Left cardiac atrium (tissue), 4 donors: ENCODE measurements at regions not wholly inside any gene's neighbourhood (a gene's known extent, or its start where the extent isn't known, plus 50 kb on each side); places are given as distances from the start of the nearest gene placed in this dataset.

ENCODE experiments used
- ATAC-seq, 2 donors: fragments of 200-7000 bp; cut with Tn5 transposase; one replicate each; pipeline ENCODE4 v1.9.1; 2020; ENCODE audit warnings: mild to moderate bottlenecking in 2 of 2, moderate library complexity in 2 of 2
- DNase-seq: peaks from one replicate; pipeline ENCODE4 v3.0.0-alpha.2; 2020
- intact Hi-C, 2 donors: fragments of 100-400 bp; cut with DNase I; formaldehyde crosslinking; loops; one replicate each; pipeline versions ENCODE4 v1.14.1 to v1.15.1; 2022 to 2023
- donor health status: DM: no; HTN: yes; CAD: no.
- donor health status: DM: no; HTN: yes; CAD: no; lungs with severe emphysema.
- donor health status: DM: yes; HTN: yes; CAD: no.
- donor health status: Dilated cardiomyopathy.

- DNase-seq (no peak), ATAC-seq (no peak)
- intact Hi-C loops = no loop called here
Observed at GRCh38 chr17:12507026-12507595, 158.6 kb upstream of the MYOCD start.

DNA sequence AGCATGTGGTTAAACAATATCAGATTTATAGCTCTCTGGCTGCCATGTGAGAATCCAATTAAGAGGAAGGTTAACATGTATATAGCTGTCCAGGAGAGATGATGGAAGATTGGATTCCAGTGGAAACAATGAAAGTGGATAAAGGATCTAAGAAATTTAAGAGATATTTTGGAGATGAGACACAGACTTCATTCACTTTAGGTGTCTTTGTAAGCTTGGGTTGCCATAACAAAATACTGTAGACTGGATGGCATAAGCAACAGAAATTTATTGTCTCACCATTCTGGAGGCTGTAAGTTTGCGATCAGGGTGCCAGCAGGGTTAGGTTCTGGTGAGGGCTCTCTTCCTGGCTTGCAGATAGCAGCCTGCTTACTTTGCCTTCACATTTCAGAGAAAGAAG is 155.9 kb upstream of the MYOCD start:
- no peak for ATAC-seq
- no peak for DNase-seq
- intact Hi-C loops = no loop called here

DNA sequence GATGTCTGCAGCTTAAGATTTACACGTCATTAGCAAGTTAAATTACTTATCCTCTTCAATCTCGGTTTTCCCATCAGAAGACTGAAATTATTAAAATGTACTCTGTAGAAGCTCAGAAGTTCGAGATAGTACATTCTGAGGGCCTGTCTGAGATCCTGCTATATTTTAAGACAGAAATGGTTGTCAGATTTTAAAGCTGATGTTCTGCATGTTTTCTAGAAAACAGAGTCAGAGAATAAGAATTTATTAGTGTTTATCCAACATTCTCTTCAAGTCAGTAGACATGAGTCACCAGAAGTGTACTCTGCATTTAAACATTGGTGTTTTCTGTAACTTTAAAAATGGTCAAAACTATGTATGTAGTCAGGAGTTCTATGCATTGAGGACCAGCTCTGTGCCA is 155.2 kb upstream of the MYOCD start:
- no peak for DNase-seq
- intact Hi-C loops = no loop called here
- peak in 1 of 2 donors; percentile 29 for ATAC-seq

GRCh38 chr17:12512694-12513355 is 152.9 kb upstream of the MYOCD start:
- intact Hi-C loops = no loop called here
- no peak for DNase-seq
- no peak for ATAC-seq

DNA sequence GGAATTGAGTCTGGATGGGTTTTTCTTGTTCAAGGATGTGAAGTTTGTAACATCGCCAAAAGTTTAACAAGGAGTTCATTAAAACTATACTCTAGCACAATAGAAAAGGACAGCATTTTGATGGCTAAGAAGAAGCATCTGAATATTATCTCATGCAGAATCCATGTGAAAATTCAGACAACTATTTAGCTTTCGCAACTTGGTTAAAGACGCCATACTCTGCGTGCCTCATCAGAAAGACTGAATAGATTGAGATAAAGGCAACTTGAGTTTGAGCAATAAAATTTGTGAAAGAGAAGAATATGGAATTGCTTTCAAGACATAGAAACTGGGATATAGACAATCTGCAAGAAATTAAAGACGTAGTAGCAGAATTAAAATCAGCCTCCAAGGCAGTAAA is 151.1 kb upstream of the MYOCD start:
- ATAC-seq (no peak), DNase-seq (no peak)
- intact Hi-C loops = no loop called here

DNA sequence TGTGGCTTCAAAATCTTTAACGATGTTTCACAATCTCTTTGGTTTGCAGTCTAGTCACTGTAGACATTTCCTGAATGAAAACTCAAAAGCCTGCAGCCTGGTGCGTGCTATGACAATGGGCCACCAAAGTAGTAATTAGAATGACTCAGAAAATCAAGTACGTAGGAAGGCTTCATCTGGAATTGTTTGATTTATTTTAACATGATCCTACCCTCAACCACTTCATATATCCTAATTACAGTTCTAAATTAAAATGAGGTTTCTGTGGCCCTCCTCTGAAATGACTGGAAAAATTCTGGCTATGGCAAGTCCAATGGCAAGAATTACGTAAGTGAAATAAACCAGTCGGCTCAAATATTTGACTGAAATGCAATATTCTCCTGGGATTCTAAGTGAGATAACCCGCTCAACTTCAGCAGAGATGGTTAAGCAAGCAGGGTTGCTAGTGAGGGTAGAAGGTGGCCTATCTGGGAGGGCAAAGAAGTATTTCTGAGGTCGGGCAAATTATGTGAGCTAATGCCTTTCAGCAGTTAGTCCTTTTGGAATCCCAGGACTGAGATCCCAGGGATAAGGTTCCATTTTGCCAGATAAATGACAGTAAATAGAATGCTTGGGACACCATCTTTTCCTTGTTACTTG is 145.6 kb upstream of the MYOCD start:
- ATAC-seq (no peak), DNase-seq (no peak)
- intact Hi-C loops = no loop called here

- intact Hi-C loops = no loop called here
- DNase-seq (no peak), ATAC-seq (no peak)
Observed at GRCh38 chr17:12521416-12521815, 144.3 kb upstream of the MYOCD start.

- DNase-seq (no peak), ATAC-seq (no peak)
- intact Hi-C loops = no loop called here
Observed at GRCh38 chr17:12522336-12522735, 143.4 kb upstream of the MYOCD start.

- intact Hi-C loops = no loop called here
- ATAC-seq = peak; percentile 41 to 50
- peak; percentile 28 for DNase-seq
Observed at GRCh38 chr17:12522743-12523183, 142.9 kb upstream of the MYOCD start.

- ATAC-seq = no peak
- DNase-seq = no peak
Observed at GRCh38 chr17:12523244-12523643, 142.4 kb upstream of the MYOCD start.

DNA sequence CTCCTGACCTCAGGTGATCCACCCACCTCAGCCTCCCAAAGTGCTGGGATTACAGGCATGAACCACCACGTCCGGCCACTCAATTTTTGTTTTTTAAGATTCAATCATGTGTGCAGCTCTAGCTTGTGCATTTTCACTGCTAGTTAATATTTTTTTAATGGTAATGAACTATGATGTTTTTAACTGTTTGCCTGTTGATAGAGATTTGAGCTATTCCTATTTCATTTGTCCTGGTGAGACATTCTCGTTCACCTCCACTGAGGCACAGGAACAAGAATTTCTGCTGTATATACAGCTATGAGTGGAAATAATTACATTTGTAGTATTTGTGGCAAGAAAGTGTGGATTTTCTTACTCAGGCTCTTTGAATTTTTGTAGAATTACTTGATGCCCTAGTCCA is 137.7 kb upstream of the MYOCD start:
- no peak for ATAC-seq
- no peak for DNase-seq
- intact Hi-C loops = no loop called here

More at GRCh38 chr17:12523244-12523643, 142.4 kb upstream of the MYOCD start:
- intact Hi-C loops = no loop called here

DNA sequence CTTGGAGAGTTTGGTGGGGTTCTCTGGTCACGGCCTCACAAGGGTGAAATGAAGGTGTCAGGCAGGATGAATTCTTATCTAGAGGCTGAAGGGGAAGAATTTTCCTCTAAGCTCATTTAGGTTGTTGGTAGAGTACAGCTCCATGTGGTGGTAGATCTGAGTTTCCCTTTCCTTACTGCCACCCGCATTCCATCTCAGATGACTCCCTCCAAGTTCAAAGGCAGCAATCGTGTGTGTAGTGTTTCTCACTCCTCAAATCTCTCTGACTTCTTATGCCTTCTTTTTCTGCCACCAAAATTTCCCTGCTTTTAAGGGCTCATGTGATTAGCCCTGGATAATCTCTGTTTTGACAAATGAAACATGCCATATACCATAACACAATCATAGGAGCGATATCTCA is 135.5 kb upstream of the MYOCD start:
- intact Hi-C loops = no loop called here
- ATAC-seq (no peak), DNase-seq (no peak)

GRCh38 chr17:12536021-12536420 is 129.7 kb upstream of the MYOCD start:
- no peak for DNase-seq
- ATAC-seq = no peak
- intact Hi-C loops = no loop called here

- intact Hi-C loops = no loop called here
- DNase-seq (no peak), ATAC-seq (no peak)
Observed at GRCh38 chr17:12536472-12536871, 129.2 kb upstream of the MYOCD start.

GRCh38 chr17:12537436-12537835 is 128.3 kb upstream of the MYOCD start:
- ATAC-seq = no peak
- intact Hi-C loops = no loop called here

GRCh38 chr17:12538003-12538402 is 127.7 kb upstream of the MYOCD start:
- intact Hi-C loops = no loop called here
- ATAC-seq = no peak
- DNase-seq = no peak

More at GRCh38 chr17:12537436-12537835, 128.3 kb upstream of the MYOCD start:
- no peak for DNase-seq

- no peak for DNase-seq
- intact Hi-C loops = loop anchor here (2.0 to 10.0 kb wide), 6 partner anchors 121 to 456 kb away; partner anchors contain the start of gene MYOCD (in 1 of the 2)
- peak; percentile 67 to 86 for ATAC-seq
Observed at GRCh38 chr17:12545877-12546513, 119.7 kb upstream of the MYOCD start.

DNA sequence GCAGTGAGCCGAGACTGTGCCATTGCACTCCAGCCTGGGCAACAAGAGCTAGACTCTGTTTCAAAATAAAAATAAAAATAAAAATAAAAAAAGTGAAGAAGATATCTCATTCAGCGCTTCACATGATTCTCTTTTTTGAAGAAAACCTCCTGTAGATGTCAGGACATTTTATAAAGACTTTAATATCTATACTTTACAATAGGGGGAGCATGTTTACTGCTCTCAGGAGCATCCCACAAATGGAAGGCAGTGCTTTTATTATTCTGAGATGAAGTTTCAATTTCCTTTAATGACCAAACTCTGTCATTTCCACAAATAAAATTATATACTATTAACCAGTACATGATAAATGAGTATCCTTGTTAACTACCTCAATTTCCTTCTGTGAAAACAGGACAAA is 118.7 kb upstream of the MYOCD start:
- intact Hi-C loops = loop anchor here (2.0 to 10.0 kb wide), 6 partner anchors 120 to 455 kb away; partner anchors contain the start of gene MYOCD (in 1 of the 2)
- ATAC-seq (no peak), DNase-seq (no peak)

- intact Hi-C loops = loop anchor here (2.0 to 10.0 kb wide), 6 partner anchors 119 to 454 kb away; partner anchors contain the start of gene MYOCD (in 1 of the 2)
- ATAC-seq (no peak), DNase-seq (no peak)
Observed at GRCh38 chr17:12547831-12548230, 117.9 kb upstream of the MYOCD start.

DNA sequence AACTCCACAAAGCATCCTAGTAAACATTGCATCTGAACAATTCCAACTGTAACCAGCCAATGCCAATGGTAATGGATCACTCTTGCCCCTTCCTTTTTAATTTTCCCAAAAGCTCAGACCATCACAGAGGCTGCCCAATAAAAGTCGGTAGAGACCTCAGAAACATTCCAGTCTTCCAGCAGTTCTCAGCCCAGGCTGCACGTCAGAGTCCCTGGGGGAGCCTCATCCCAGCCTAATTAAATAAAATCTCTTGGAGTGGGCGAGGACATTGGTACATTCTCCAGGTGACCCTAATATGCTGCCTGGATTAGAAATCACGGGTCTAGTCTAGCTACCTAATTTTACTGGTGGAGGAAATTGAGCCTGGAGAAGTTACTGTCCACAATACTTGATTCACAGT is 117.1 kb upstream of the MYOCD start:
- intact Hi-C loops = loop anchor here (5.0 to 10.0 kb wide), 5 partner anchors 119 to 454 kb away; partner anchors contain the start of gene MYOCD (in 1 of the 2)
- ATAC-seq (no peak), DNase-seq (no peak)
